HG02943 (cell line): ENCODE measurements at regions not wholly inside any gene's neighbourhood (a gene's known extent, or its start where the extent isn't known, plus 50 kb on each side); places are given as distances from the start of the nearest gene placed in this dataset.

ENCODE experiments used
- ATAC-seq: cut with Tn5 transposase; IDR thresholded peaks from one replicate; pipeline ENCODE4 v1.9.1; 2021; ENCODE audit warnings: mild to moderate bottlenecking, low read depth, moderate library complexity; ENCODE audit not compliant: unreplicated experiment

GRCh38 chr17:79216391-79216790 is 141.8 kb downstream of the ENGASE start:
- ATAC-seq: no peak

- no peak for ATAC-seq
Observed at GRCh38 chr17:79215631-79216030, 141.0 kb downstream of the ENGASE start.

GRCh38 chr17:79214940-79215604 is 140.4 kb downstream of the ENGASE start:
- no peak for ATAC-seq

- no peak for ATAC-seq
Observed at GRCh38 chr17:79214459-79214858, 139.8 kb downstream of the ENGASE start.

GRCh38 chr17:79213305-79213704 is 138.7 kb downstream of the ENGASE start:
- no peak for ATAC-seq

GRCh38 chr17:79212149-79213087 is 137.8 kb downstream of the ENGASE start:
- ATAC-seq: no peak

- no peak for ATAC-seq
Observed at GRCh38 chr17:79211061-79211770, 136.6 kb downstream of the ENGASE start.

GRCh38 chr17:79210638-79211037 is 136.0 kb downstream of the ENGASE start:
- no peak for ATAC-seq

GRCh38 chr17:79207960-79208359 is 133.3 kb downstream of the ENGASE start:
- ATAC-seq: no peak

GRCh38 chr17:79205688-79206205 is 131.1 kb downstream of the ENGASE start:
- ATAC-seq: no peak

GRCh38 chr17:79204261-79204660 is 129.6 kb downstream of the ENGASE start:
- no peak for ATAC-seq

GRCh38 chr17:79203657-79204056 is 129.0 kb downstream of the ENGASE start:
- ATAC-seq: no peak

GRCh38 chr17:79203016-79203415 is 128.4 kb downstream of the ENGASE start:
- no peak for ATAC-seq

- ATAC-seq: no peak
Observed at GRCh38 chr17:79202480-79202879, 127.9 kb downstream of the ENGASE start.

GRCh38 chr17:79201536-79202227 is 127.1 kb downstream of the ENGASE start:
- no peak for ATAC-seq

GRCh38 chr17:79201119-79201518 is 126.5 kb downstream of the ENGASE start:
- ATAC-seq: no peak

GRCh38 chr17:79196913-79197312 is 122.3 kb downstream of the ENGASE start:
- ATAC-seq: no peak

- no peak for ATAC-seq
Observed at GRCh38 chr17:79192503-79193351, 118.1 kb downstream of the ENGASE start.

- ATAC-seq: no peak
Observed at GRCh38 chr17:79191270-79191934, 116.8 kb downstream of the ENGASE start.
